ENCODE measurements at regions not wholly inside any gene's neighbourhood (a gene's known extent, or its start where the extent isn't known, plus 50 kb on each side); places are given as distances from the start of the nearest gene placed in this dataset.

DNA sequence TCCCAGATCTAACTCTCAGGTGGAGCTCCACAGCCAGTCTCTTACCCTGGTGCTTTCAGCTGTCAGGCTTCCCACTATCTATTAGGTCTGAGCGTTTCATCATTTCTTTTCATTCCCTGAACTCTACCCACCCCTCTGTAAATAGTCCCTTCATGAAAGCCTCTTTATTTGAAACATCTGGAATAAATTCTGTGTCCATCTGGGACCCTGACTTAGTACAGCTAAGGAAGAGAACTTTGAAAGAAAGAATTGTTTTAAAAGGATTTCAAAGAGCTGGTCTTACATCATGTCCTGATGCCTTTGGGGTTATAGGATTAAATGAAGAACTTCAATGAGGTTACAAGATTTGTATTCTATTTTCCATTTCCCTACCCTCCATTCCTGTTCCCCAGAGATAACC is 388.5 kb upstream of the CA10 start:
- in situ Hi-C loops (cut with MboI; ENCODE audit: low sequenced_read_pairs): no loop called here
- POLR2A ChIA-PET (ENCODE audit: unreplicated experiment): no interaction called here

More for the DNA sequence above, 388.5 kb upstream of the CA10 start:
- Histone ChIP-seq H3K4me1 (ENCODE audit: control insufficient read depth, insufficient read depth, low read length) (no peaks in the 10 kb centered on the region), H2BK15ac (ENCODE audit: low read depth, low read length) (no peak overlapping the region), H2BK20ac (ENCODE audit: low read depth, low read length) (no peak overlapping the region), H3K79me1 (ENCODE audit: low read depth in 1 of 2, low read length in 2 of 2) (no peaks in the 10 kb centered on the region), H2AK5ac (ENCODE audit: low read depth, low read length) (no peak overlapping the region), H3K14ac (replicated peaks; ENCODE audit: low read depth, low read length) (no peak overlapping the region), H3K9me3 (ENCODE audit: control insufficient read depth, insufficient read depth, low read length) (no peaks in the 10 kb centered on the region), H4K91ac (ENCODE audit: insufficient read depth, low read depth, low read length) (no peak overlapping the region), H3K56ac (ENCODE audit: extremely low read depth, insufficient read depth, low read length) (no peak overlapping the region), H2AK9ac (replicated peaks; ENCODE audit: low read depth, low read length, poor library complexity) (no peak overlapping the region), H2BK120ac (ENCODE audit: low read depth, low read length) (no peak overlapping the region), H3K27me3 (ENCODE audit: control insufficient read depth, insufficient read depth, low read length) (no peaks in the 10 kb centered on the region), H3K4me3 (ENCODE audit: insufficient read depth, low read depth, low read length) (no peak overlapping the region), H4K20me1 (ENCODE audit: insufficient read depth, low read length) (no peaks in the 10 kb centered on the region), H2AFZ (replicated peaks; ENCODE audit: low read length, poor library complexity) (no peak overlapping the region), H2BK5ac (ENCODE audit: low read depth, low read length, poor library complexity, severe bottlenecking) (no peak overlapping the region), H3K4me2 (ENCODE audit: low read depth, low read length) (no peak overlapping the region), H3K36me3 (ENCODE audit: control insufficient read depth, insufficient read depth, low read length) (no peaks in the 10 kb centered on the region), H4K5ac (ENCODE audit: low read depth, low read length) (no peak overlapping the region), H4K8ac (ENCODE audit: low read depth in 2 of 2, low read length in 2 of 2) (no peak overlapping the region), H3K23ac (ENCODE audit: low read depth, low read length) (no peak overlapping the region), H3K27ac (ENCODE audit: insufficient read depth, low read length) (no peak overlapping the region), H3K9me1 (ENCODE audit: insufficient read depth, low read length) (no peaks in the 10 kb centered on the region), H3K4ac (ENCODE audit: low read depth, low read length) (no peak overlapping the region), H3K9ac (ENCODE audit: low read depth, low read length) (no peak overlapping the region), H3K18ac (ENCODE audit: low read depth, low read length) (no peak overlapping the region)
- ATAC-seq (ENCODE audit: low read depth): no peak
- no CpG with 5 or more reads among the region's 1 CpG for WGBS, 2 experiments (ENCODE audit: extremely low coverage in 2 of 2, insufficient read length in 1 of 2)
- no TSS peak for BruUV-seq (replicated peaks)
- TF ChIP-seq, protein P1, sequence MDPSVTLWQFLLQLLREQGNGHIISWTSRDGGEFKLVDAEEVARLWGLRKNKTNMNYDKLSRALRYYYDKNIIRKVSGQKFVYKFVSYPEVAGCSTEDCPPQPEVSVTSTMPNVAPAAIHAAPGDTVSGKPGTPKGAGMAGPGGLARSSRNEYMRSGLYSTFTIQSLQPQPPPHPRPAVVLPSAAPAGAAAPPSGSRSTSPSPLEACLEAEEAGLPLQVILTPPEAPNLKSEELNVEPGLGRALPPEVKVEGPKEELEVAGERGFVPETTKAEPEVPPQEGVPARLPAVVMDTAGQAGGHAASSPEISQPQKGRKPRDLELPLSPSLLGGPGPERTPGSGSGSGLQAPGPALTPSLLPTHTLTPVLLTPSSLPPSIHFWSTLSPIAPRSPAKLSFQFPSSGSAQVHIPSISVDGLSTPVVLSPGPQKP (IDR thresholded peaks at IDR 0.05; ENCODE audit: borderline replicate concordance, low read depth, low read length): no peak
- TF ChIP-seq NFE2L2 (IDR thresholded peaks at IDR 0.05; ENCODE audit: low read depth, low read length): no peak
- TF ChIP-seq MAZ (IDR thresholded peaks at IDR 0.05; ENCODE audit: borderline replicate concordance, low read depth, low read length): no peak
- TF ChIP-seq, protein P2, sequence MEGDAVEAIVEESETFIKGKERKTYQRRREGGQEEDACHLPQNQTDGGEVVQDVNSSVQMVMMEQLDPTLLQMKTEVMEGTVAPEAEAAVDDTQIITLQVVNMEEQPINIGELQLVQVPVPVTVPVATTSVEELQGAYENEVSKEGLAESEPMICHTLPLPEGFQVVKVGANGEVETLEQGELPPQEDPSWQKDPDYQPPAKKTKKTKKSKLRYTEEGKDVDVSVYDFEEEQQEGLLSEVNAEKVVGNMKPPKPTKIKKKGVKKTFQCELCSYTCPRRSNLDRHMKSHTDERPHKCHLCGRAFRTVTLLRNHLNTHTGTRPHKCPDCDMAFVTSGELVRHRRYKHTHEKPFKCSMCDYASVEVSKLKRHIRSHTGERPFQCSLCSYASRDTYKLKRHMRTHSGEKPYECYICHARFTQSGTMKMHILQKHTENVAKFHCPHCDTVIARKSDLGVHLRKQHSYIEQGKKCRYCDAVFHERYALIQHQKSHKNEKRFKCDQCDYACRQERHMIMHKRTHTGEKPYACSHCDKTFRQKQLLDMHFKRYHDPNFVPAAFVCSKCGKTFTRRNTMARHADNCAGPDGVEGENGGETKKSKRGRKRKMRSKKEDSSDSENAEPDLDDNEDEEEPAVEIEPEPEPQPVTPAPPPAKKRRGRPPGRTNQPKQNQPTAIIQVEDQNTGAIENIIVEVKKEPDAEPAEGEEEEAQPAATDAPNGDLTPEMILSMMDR (conservative IDR thresholded peaks at IDR 0.05; ENCODE audit: low read depth, low read length): no peak
- TF ChIP-seq MXI1 (IDR thresholded peaks at IDR 0.05; ENCODE audit: borderline replicate concordance, low read depth, low read length): no peak
- TF ChIP-seq CEBPB (IDR thresholded peaks at IDR 0.05; ENCODE audit: low read depth, low read length): no peak
- TF ChIP-seq RAD21 (IDR thresholded peaks at IDR 0.05; ENCODE audit: low read length): no peak
- TF ChIP-seq MAFK (IDR thresholded peaks at IDR 0.05; ENCODE audit: low read depth, low read length): no peak
- no peak for TF ChIP-seq RFX5 (IDR thresholded peaks at IDR 0.05; ENCODE audit: low read depth, low read length)
- no peak for TF ChIP-seq POLR2A (IDR thresholded peaks at IDR 0.05; ENCODE audit: low read depth, low read length)
- no peak for TF ChIP-seq RCOR1 (IDR thresholded peaks at IDR 0.05; ENCODE audit: insufficient replicate concordance, low read length)
- TF ChIP-seq FOS (IDR thresholded peaks at IDR 0.05; ENCODE audit: low read depth, low read length): no peak
- no peak for TF ChIP-seq SMC3 (IDR thresholded peaks at IDR 0.05; ENCODE audit: low read depth, low read length)
- TF ChIP-seq, protein P3, sequence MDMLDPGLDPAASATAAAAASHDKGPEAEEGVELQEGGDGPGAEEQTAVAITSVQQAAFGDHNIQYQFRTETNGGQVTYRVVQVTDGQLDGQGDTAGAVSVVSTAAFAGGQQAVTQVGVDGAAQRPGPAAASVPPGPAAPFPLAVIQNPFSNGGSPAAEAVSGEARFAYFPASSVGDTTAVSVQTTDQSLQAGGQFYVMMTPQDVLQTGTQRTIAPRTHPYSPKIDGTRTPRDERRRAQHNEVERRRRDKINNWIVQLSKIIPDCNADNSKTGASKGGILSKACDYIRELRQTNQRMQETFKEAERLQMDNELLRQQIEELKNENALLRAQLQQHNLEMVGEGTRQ (IDR thresholded peaks at IDR 0.05; ENCODE audit: low read depth, low read length): no peak
- no peak for TF ChIP-seq CHD1 (IDR thresholded peaks at IDR 0.05; ENCODE audit: low read depth, low read length)
- TF ChIP-seq BHLHE40 (IDR thresholded peaks at IDR 0.05; ENCODE audit: low read depth, low read length): no peak
- no peak for DNase-seq
- dilution Hi-C loops (cut with HindIII; ENCODE audit: low sequenced_read_pairs, unreplicated experiment) (no loop called here), intact Hi-C loops (cut with micrococcal nuclease) (no loop called here)
- CTCF ChIA-PET: no interaction called here

Measured in IMR-90 (cell line).